MM.1S (cell line): ENCODE measurements at regions not wholly inside any gene's neighbourhood (a gene's known extent, or its start where the extent isn't known, plus 50 kb on each side); places are given as distances from the start of the nearest gene placed in this dataset.

Experiments
- CTCF ChIP-seq: fragments of 300-600 bp; sonication (generic); IDR thresholded peaks from 2 replicates; pipeline ENCODE4 v1.5.1; 2016; ENCODE audit warnings: antibody characterized with exemption, low read length, mixed read lengths
- EZH2 ChIP-seq: fragments of 300-600 bp; sonication (generic); optimal IDR thresholded peaks from 2 replicates; pipeline ENCODE3; 2017; ENCODE audit warnings: low read depth, mild to moderate bottlenecking, antibody characterized with exemption, low read length, mixed read lengths
- EZH2phosphoT487 ChIP-seq: fragments of 300-600 bp; sonication (generic); IDR thresholded peaks from 2 replicates; pipeline ENCODE4 v1.6.1; 2018; ENCODE audit warnings: antibody characterized with exemption, low read length

- TF ChIP-seq CTCF: no peak
- no peak for TF ChIP-seq EZH2
- TF ChIP-seq EZH2phosphoT487: no peak
Measured at GRCh38 chr5:3191585-3191984, 404.0 kb upstream of the IRX1 start.
